Liver (tissue), 8 donors: ENCODE measurements at regions not wholly inside any gene's neighbourhood (a gene's known extent, or its start where the extent isn't known, plus 50 kb on each side); places are given as distances from the start of the nearest gene placed in this dataset.

Source experiments
- DNase-seq: peaks from one replicate; pipeline ENCODE4 v3.0.0-alpha.2; 2017; ENCODE audit warnings: low spot score
- H3K27ac ChIP-seq, 2 donors: one replicate each; pipeline ENCODE4 v1.7.0; 2013; ENCODE audit warnings: inconsistent platforms in 2 of 2, low read length in 2 of 2, control low read depth in 1 of 2, low read depth in 1 of 2, mild to moderate bottlenecking in 1 of 2
- H3K27me3 ChIP-seq, 4 donors: one replicate each; pipeline versions ENCODE4 v1.6.1 to v1.7.0; 2013; ENCODE audit warnings: low read length in 3 of 4, inconsistent platforms in 1 of 4, mild to moderate bottlenecking in 1 of 4, moderate library complexity in 1 of 4; ENCODE audit not compliant: control insufficient read depth in 4 of 4, insufficient read depth in 4 of 4
- H3K36me3 ChIP-seq, 4 donors: one replicate each; pipeline versions ENCODE4 v1.6.1 to v1.7.0; 2013; ENCODE audit warnings: low read length in 3 of 4, mild to moderate bottlenecking in 3 of 4, low read depth in 1 of 4, moderate library complexity in 1 of 4; ENCODE audit not compliant: control insufficient read depth in 4 of 4, insufficient read depth in 3 of 4
- H3K4me1 ChIP-seq, 4 donors: one replicate each; pipeline versions ENCODE4 v1.6.1 to v1.7.0; 2013; ENCODE audit warnings: low read length in 3 of 4, mild to moderate bottlenecking in 3 of 4, moderate library complexity in 1 of 4; ENCODE audit not compliant: control insufficient read depth in 4 of 4, insufficient read depth in 4 of 4
- H3K4me3 ChIP-seq, 3 donors: one replicate each; pipeline versions ENCODE4 v1.6.1 to v1.7.0; 2013; ENCODE audit warnings: low read length in 3 of 3, control low read depth in 1 of 3, low read depth in 1 of 3, mild to moderate bottlenecking in 1 of 3
- H3K9ac ChIP-seq, 2 donors: one replicate each; pipeline ENCODE4 v1.7.0; 2013; ENCODE audit warnings: low read length in 2 of 2, mild to moderate bottlenecking in 2 of 2, moderate library complexity in 2 of 2, control low read depth in 1 of 2, low read depth in 1 of 2
- H3K9me3 ChIP-seq, 4 donors: one replicate each; pipeline versions ENCODE4 v1.6.1 to v1.7.0; 2013; ENCODE audit warnings: low read length in 3 of 4; ENCODE audit not compliant: control insufficient read depth in 4 of 4
- EGR1 ChIP-seq, 2 donors: IDR thresholded peaks; 2 replicates each; pipeline ENCODE4 v1.6.1; 2016 to 2018; ENCODE audit warnings: antibody characterized with exemption in 2 of 2, low read depth in 2 of 2
- FOXA1 ChIP-seq: IDR thresholded peaks from 2 replicates; pipeline ENCODE4 v1.6.1; 2016; ENCODE audit warnings: antibody characterized with exemption
- FOXA2 ChIP-seq: IDR thresholded peaks from 2 replicates; pipeline ENCODE4 v1.6.1; 2016; ENCODE audit warnings: antibody characterized with exemption
- GABPA ChIP-seq, 2 donors: IDR thresholded peaks in 1 of 2; conservative IDR thresholded peaks in 1 of 2; 2 replicates each; pipeline ENCODE4 v1.6.1; 2016; ENCODE audit warnings: antibody characterized with exemption in 2 of 2, mild to moderate bottlenecking in 1 of 2, moderate library complexity in 1 of 2
- HNF4A ChIP-seq, 2 donors: conservative IDR thresholded peaks; 2 replicates each; pipeline ENCODE4 v1.6.1; 2016; ENCODE audit warnings: antibody characterized with exemption in 2 of 2, mild to moderate bottlenecking in 2 of 2
- HNF4G ChIP-seq: IDR thresholded peaks from 2 replicates; pipeline ENCODE4 v1.6.1; 2016; ENCODE audit warnings: antibody characterized with exemption
- JUND ChIP-seq, 2 donors: IDR thresholded peaks; 2 replicates each; pipeline ENCODE4 v1.6.1; 2016; ENCODE audit warnings: antibody characterized with exemption in 2 of 2
- RAD21 ChIP-seq, 2 donors: IDR thresholded peaks; 2 replicates each; pipeline ENCODE4 v1.6.1; 2016; ENCODE audit warnings: antibody characterized with exemption in 2 of 2, mild to moderate bottlenecking in 2 of 2
- RXRA ChIP-seq, 2 donors: IDR thresholded peaks; 2 replicates each; pipeline ENCODE4 v1.6.1; 2017 to 2018; ENCODE audit warnings: antibody characterized with exemption in 2 of 2, mild to moderate bottlenecking in 1 of 2
- SP1 ChIP-seq: IDR thresholded peaks from 2 replicates; pipeline ENCODE4 v1.6.1; 2018; ENCODE audit warnings: antibody characterized with exemption, mild to moderate bottlenecking
- TAF1 ChIP-seq: conservative IDR thresholded peaks from 2 replicates; pipeline ENCODE4 v1.6.1; 2016; ENCODE audit warnings: antibody characterized with exemption, mild to moderate bottlenecking
- YY1 ChIP-seq: IDR thresholded peaks from 2 replicates; pipeline ENCODE4 v1.6.1; 2016; ENCODE audit warnings: antibody characterized with exemption, mild to moderate bottlenecking
- WGBS: extraction: QIAGEN DNeasy Blood & Tissue Kit; methylation state at CpG from one replicate; pipeline ENCODE4 v1.1.7; 2013; 5-methylcytosine and 5-hydroxymethylcytosine counted together
- TF ChIP-seq, protein P1 (sequence below): IDR thresholded peaks from 2 replicates; pipeline ENCODE4 v1.6.1; 2016; ENCODE audit warnings: antibody characterized with exemption
- TF ChIP-seq, protein P2 (sequence below): IDR thresholded peaks from 2 replicates; pipeline ENCODE4 v1.6.1; 2016; ENCODE audit warnings: antibody characterized with exemption
- TF ChIP-seq, protein P3 (sequence below): IDR thresholded peaks from 2 replicates; pipeline ENCODE4 v1.6.1; 2016; ENCODE audit warnings: antibody characterized with exemption
- TF ChIP-seq, protein P4 (sequence below): fragments of 150-350 bp; IDR thresholded peaks from 2 replicates; pipeline ENCODE4 v1.5.1; 2017; ENCODE audit warnings: improper control_type of control experiment, low read depth, low read length; ENCODE audit not compliant: missing input control
- donor health status: healthy.
- donor health status: healthy.
- donor health status: healthy.
- donor health status: healthy.
- donor health status: healthy.

DNA sequence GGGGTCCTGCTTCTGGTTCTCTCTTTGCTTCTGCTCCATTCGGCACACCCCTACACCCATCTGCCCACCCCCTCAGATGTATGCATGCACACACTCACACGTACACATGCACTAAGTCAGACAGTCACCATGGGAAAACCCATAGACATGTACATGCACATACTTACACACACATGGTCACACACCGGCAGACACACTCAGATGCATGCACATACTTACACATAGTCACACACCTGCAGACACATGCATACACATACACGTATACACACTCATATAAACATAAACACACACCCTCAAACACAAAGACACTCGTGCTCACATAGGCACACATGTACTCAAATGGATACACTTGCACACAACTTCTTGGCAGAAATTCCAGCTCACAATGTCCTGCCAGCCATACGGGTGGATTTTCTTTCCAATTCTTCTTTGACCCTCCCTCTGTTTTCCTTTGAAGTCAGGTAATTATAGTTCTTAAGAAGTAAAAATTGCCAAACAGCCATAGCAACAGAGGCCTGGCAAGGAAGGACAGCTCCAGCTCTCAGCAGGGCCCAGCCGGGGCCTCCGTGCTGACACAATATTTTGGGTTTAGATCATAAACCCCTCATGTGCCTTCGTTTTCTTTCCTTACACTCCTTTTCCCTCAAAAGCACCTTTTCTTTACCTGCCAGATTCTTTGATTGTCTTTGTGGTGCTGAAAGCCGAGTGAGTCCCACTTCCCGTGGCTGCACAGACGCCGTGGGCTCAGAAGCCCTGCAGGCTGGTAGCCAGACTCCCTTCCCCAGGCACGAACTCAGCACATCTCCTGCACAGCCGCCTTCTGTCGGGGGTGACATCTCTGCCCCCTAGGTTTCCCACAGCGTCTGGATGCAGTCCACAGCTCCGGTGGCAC, 195.7 kb downstream of the ARL4C start:
- no peaks in the 10 kb centered on the region for H3K9me3 ChIP-seq
- no peaks in the 10 kb centered on the region for H3K27me3 ChIP-seq
- H3K4me3 ChIP-seq: no peak overlapping the region
- 84% methylated on average over 18 of the region's 18 CpGs for WGBS
- H3K27ac ChIP-seq: no peak overlapping the region
- H3K9ac ChIP-seq: no peak overlapping the region
- no peaks in the 10 kb centered on the region for H3K4me1 ChIP-seq
- TF ChIP-seq HNF4A (conservative IDR thresholded peaks at IDR 0.05) (no peak), YY1 (no peak), FOXA1 (no peak), EGR1 (IDR thresholded peaks at IDR 0.05; ENCODE audit: low read depth in 2 of 2) (no peak), HNF4G (no peak), SP1 (no peak)
- TF ChIP-seq, protein P1, sequence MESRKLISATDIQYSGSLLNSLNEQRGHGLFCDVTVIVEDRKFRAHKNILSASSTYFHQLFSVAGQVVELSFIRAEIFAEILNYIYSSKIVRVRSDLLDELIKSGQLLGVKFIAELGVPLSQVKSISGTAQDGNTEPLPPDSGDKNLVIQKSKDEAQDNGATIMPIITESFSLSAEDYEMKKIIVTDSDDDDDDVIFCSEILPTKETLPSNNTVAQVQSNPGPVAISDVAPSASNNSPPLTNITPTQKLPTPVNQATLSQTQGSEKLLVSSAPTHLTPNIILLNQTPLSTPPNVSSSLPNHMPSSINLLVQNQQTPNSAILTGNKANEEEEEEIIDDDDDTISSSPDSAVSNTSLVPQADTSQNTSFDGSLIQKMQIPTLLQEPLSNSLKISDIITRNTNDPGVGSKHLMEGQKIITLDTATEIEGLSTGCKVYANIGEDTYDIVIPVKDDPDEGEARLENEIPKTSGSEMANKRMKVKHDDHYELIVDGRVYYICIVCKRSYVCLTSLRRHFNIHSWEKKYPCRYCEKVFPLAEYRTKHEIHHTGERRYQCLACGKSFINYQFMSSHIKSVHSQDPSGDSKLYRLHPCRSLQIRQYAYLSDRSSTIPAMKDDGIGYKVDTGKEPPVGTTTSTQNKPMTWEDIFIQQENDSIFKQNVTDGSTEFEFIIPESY: no peak
- TF ChIP-seq, protein P2, sequence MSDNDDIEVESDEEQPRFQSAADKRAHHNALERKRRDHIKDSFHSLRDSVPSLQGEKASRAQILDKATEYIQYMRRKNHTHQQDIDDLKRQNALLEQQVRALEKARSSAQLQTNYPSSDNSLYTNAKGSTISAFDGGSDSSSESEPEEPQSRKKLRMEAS: no peak
- DNase-seq: no peak
- no peaks in the 10 kb centered on the region for H3K36me3 ChIP-seq

DNA sequence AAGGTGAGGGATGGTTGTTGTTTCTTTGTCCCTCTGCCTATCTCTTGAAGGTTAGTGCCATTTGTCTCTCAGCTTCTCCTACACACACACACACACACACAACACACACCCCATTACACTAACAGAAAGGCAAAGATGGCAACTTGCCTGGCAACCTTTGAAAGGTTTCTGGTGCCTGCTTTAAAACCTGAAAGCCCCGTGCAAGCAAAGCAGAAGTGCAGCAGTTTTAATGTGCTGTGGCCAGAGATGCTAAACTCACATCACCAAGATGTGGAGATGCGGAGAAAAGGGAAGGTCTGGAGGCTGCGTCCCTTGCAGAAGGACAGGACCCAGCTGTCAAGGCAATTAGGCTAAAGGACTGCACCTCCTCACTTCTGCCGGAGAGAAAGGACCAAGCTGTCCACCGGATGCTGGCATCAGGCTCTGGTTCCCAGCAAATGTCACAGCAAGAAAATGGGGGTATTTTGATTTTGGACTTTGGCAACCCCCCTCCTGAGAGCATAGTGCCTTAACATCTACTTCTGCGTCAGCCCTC, 196.4 kb downstream of the ARL4C start:
- Histone ChIP-seq H3K4me1 (no peaks in the 10 kb centered on the region), H3K4me3 (no peak overlapping the region), H3K9me3 (no peaks in the 10 kb centered on the region), H3K27me3 (no peaks in the 10 kb centered on the region), H3K36me3 (no peaks in the 10 kb centered on the region), H3K27ac (no peak overlapping the region), H3K9ac (no peak overlapping the region)
- TF ChIP-seq, protein P2: no peak
- TF ChIP-seq JUND (IDR thresholded peaks at IDR 0.05) (no peak), GABPA (IDR thresholded peaks at IDR 0.05 in 1 of 2, conservative IDR thresholded peaks at IDR 0.05 in 1 of 2) (no peak), RAD21 (IDR thresholded peaks at IDR 0.05) (no peak), RXRA (IDR thresholded peaks at IDR 0.05) (no peak), EGR1 (IDR thresholded peaks at IDR 0.05; ENCODE audit: low read depth in 2 of 2) (no peak), FOXA2 (no peak), YY1 (no peak), TAF1 (no peak), SP1 (no peak), FOXA1 (no peak)
- TF ChIP-seq, protein P1: no peak
- TF ChIP-seq, protein P3, sequence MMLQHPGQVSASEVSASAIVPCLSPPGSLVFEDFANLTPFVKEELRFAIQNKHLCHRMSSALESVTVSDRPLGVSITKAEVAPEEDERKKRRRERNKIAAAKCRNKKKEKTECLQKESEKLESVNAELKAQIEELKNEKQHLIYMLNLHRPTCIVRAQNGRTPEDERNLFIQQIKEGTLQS: no peak
- TF ChIP-seq, protein P4, sequence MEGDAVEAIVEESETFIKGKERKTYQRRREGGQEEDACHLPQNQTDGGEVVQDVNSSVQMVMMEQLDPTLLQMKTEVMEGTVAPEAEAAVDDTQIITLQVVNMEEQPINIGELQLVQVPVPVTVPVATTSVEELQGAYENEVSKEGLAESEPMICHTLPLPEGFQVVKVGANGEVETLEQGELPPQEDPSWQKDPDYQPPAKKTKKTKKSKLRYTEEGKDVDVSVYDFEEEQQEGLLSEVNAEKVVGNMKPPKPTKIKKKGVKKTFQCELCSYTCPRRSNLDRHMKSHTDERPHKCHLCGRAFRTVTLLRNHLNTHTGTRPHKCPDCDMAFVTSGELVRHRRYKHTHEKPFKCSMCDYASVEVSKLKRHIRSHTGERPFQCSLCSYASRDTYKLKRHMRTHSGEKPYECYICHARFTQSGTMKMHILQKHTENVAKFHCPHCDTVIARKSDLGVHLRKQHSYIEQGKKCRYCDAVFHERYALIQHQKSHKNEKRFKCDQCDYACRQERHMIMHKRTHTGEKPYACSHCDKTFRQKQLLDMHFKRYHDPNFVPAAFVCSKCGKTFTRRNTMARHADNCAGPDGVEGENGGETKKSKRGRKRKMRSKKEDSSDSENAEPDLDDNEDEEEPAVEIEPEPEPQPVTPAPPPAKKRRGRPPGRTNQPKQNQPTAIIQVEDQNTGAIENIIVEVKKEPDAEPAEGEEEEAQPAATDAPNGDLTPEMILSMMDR: no peak
- no peak for DNase-seq
- WGBS: 85% methylated on average over 6 of the region's 6 CpGs
